ENCODE measurements at regions not wholly inside any gene's neighbourhood (a gene's known extent, or its start where the extent isn't known, plus 50 kb on each side); places are given as distances from the start of the nearest gene placed in this dataset.

DNA sequence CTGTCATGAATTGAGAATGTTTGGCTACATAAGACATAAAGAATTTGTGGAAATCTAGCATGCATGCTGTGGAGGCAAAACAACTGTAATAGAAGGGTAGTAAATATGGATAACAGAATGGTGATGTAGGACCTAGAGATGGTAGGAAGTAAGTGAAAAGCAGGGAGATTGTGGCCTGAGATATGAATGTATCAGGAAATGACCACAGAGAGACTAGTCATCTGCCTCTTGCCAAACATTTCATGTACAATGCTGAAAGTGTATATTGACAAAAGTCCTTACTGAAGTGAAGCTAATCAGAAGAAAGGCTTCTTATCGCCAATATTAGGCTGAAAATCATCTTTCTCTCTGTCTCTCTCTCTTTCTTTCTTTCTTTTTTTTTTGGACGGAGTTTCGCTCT, 873.1 kb upstream of the CTNND2 start:
- TF ChIP-seq EZH2 (IDR thresholded peaks at IDR 0.05; ENCODE audit: borderline replicate concordance) = no peak
- TF ChIP-seq, protein P1, sequence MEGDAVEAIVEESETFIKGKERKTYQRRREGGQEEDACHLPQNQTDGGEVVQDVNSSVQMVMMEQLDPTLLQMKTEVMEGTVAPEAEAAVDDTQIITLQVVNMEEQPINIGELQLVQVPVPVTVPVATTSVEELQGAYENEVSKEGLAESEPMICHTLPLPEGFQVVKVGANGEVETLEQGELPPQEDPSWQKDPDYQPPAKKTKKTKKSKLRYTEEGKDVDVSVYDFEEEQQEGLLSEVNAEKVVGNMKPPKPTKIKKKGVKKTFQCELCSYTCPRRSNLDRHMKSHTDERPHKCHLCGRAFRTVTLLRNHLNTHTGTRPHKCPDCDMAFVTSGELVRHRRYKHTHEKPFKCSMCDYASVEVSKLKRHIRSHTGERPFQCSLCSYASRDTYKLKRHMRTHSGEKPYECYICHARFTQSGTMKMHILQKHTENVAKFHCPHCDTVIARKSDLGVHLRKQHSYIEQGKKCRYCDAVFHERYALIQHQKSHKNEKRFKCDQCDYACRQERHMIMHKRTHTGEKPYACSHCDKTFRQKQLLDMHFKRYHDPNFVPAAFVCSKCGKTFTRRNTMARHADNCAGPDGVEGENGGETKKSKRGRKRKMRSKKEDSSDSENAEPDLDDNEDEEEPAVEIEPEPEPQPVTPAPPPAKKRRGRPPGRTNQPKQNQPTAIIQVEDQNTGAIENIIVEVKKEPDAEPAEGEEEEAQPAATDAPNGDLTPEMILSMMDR (IDR thresholded peaks at IDR 0.05; ENCODE audit: poor library complexity) = no peak

Measured in hepatocyte (in vitro differentiated cells).